Mesenchymal stem cell (in vitro differentiated cells and primary cell): ENCODE measurements at regions not wholly inside any gene's neighbourhood (a gene's known extent, or its start where the extent isn't known, plus 50 kb on each side); places are given as distances from the start of the nearest gene placed in this dataset.

ENCODE experiments used
- DNase-seq: peaks from one replicate; pipeline ENCODE4 v3.0.0-alpha.2; 2013
- H2AFZ ChIP-seq: one replicate; pipeline ENCODE4 v1.6.1; 2013; ENCODE audit warnings: low read depth, mild to moderate bottlenecking, control low read depth, inconsistent platforms, low read length, moderate library complexity
- H2AK5ac ChIP-seq: 2 replicates; pipeline ENCODE4 v1.6.1; 2013; ENCODE audit warnings: low read length, moderate library complexity, mild to moderate bottlenecking, inconsistent platforms; ENCODE audit not compliant: severe bottlenecking
- H2BK120ac ChIP-seq: one replicate; pipeline ENCODE4 v1.6.1; 2013; ENCODE audit warnings: low read depth, mild to moderate bottlenecking, inconsistent platforms, low read length, moderate library complexity
- H2BK12ac ChIP-seq, 2 experiments: one replicate each; pipeline ENCODE4 v1.6.1; 2013; ENCODE audit warnings: inconsistent platforms in 2 of 2, low read length in 2 of 2, mild to moderate bottlenecking in 2 of 2, moderate library complexity in 2 of 2, control low read depth in 1 of 2
- H2BK15ac ChIP-seq: one replicate; pipeline ENCODE4 v1.6.1; 2013; ENCODE audit warnings: mild to moderate bottlenecking, low read depth, inconsistent platforms; ENCODE audit not compliant: poor library complexity, severe bottlenecking
- H2BK5ac ChIP-seq: 2 replicates; pipeline ENCODE4 v1.6.1; 2013; ENCODE audit warnings: low read depth, mild to moderate bottlenecking, low read length, control low read depth, inconsistent platforms; ENCODE audit not compliant: poor library complexity, severe bottlenecking
- H3K14ac ChIP-seq, 2 experiments: one replicate each; pipeline ENCODE4 v1.6.1; 2013; ENCODE audit warnings: inconsistent platforms in 2 of 2, low read length in 2 of 2, control low read depth in 1 of 2, mild to moderate bottlenecking in 1 of 2, moderate library complexity in 1 of 2
- H3K18ac ChIP-seq, 2 experiments: one replicate each; pipeline ENCODE4 v1.6.1; 2013; ENCODE audit warnings: inconsistent platforms in 2 of 2, low read length in 2 of 2, control low read depth in 1 of 2, low read depth in 1 of 2, mild to moderate bottlenecking in 1 of 2
- H3K23ac ChIP-seq, 2 experiments: one replicate each; pipeline ENCODE4 v1.6.1; 2013; ENCODE audit warnings: inconsistent platforms in 2 of 2, low read length in 2 of 2, mild to moderate bottlenecking in 2 of 2, moderate library complexity in 2 of 2, control low read depth in 1 of 2
- H3K27ac ChIP-seq: 2 replicates; pipeline ENCODE4 v1.5.1; 2013; ENCODE audit warnings: mild to moderate bottlenecking, moderate library complexity, low read length, control low read depth, inconsistent platforms; ENCODE audit not compliant: poor library complexity, severe bottlenecking
- H3K27me3 ChIP-seq, 2 experiments: 2 replicates each; pipeline versions ENCODE4 v1.6.1 to v1.7.0; 2013; ENCODE audit warnings: low read length in 2 of 2, mild to moderate bottlenecking in 2 of 2, moderate library complexity in 2 of 2, control low read depth in 1 of 2, inconsistent platforms in 1 of 2; ENCODE audit not compliant: control insufficient read depth in 1 of 2, insufficient read depth in 1 of 2
- H3K36me3 ChIP-seq, 2 experiments: 2 replicates each; pipeline versions ENCODE4 v1.6.1 to v1.7.0; 2013; ENCODE audit warnings: low read length in 2 of 2, control low read depth in 1 of 2, inconsistent platforms in 1 of 2, low read depth in 1 of 2, mild to moderate bottlenecking in 1 of 2; ENCODE audit not compliant: insufficient read depth in 2 of 2, control insufficient read depth in 1 of 2
- H3K4ac ChIP-seq, 2 experiments: one replicate each; pipeline ENCODE4 v1.6.1; 2013; ENCODE audit warnings: inconsistent platforms in 2 of 2, low read length in 2 of 2, mild to moderate bottlenecking in 2 of 2, moderate library complexity in 2 of 2, control low read depth in 1 of 2, low read depth in 1 of 2
- H3K4me1 ChIP-seq: 2 replicates; pipeline ENCODE4 v1.6.1; 2013; ENCODE audit warnings: low read depth, low read length, control low read depth; ENCODE audit not compliant: control insufficient read depth, insufficient read depth
- H3K4me2 ChIP-seq: 2 replicates; pipeline ENCODE4 v1.6.1; 2013; ENCODE audit warnings: low read length, mild to moderate bottlenecking, inconsistent platforms; ENCODE audit not compliant: poor library complexity, severe bottlenecking
- H3K4me3 ChIP-seq, 2 experiments: 2 replicates each; pipeline versions ENCODE4 v1.5.1 to v1.7.0; 2013; ENCODE audit warnings: low read length in 2 of 2, mild to moderate bottlenecking in 2 of 2, control low read depth in 1 of 2, low read depth in 1 of 2; ENCODE audit not compliant: insufficient read depth in 1 of 2
- H3K79me1 ChIP-seq: replicated peaks from 2 replicates; pipeline ENCODE4 v1.6.1; 2013; ENCODE audit warnings: mild to moderate bottlenecking, control low read depth, low read length, inconsistent platforms; ENCODE audit not compliant: poor library complexity, severe bottlenecking
- H3K9ac ChIP-seq: 2 replicates; pipeline ENCODE4 v1.7.0; 2013; ENCODE audit warnings: mild to moderate bottlenecking, low read length, moderate library complexity
- H3K9me3 ChIP-seq: 2 replicates; pipeline ENCODE4 v1.7.0; 2013; ENCODE audit warnings: mild to moderate bottlenecking, low read length; ENCODE audit not compliant: control insufficient read depth
- H4K8ac ChIP-seq: one replicate; pipeline ENCODE4 v1.6.1; 2013; ENCODE audit warnings: inconsistent platforms, mild to moderate bottlenecking, low read length, moderate library complexity
- H4K91ac ChIP-seq: one replicate; pipeline ENCODE4 v1.6.1; 2013; ENCODE audit warnings: mild to moderate bottlenecking, low read length, inconsistent platforms
- whole genome bisulfite sequencing: methylation state at CpG from one replicate; pipeline ENCODE4 v1.1.7; 2013; ENCODE audit warnings: mixed read lengths; 5-methylcytosine and 5-hydroxymethylcytosine counted together

DNA sequence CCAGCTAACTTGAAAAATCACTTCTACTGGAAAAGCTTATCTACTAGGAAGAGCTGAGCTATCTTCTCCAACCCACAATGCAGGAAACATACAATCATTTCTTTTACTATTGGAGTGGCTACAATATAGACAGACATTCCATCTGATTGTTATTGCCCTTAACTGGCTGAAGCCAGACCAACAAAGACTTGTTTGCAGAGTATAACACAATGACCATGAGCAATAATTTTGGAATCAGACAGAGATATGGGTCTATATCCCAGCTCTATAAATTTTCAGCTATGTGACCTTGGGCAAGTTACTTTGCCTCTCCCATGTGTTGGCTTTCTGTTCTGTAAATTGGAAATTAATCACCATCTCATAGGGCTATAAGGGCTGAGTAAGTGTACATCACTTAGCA is 244.7 kb upstream of the SLC30A5 start:
- H3K27ac ChIP-seq = no peak overlapping the region
- no peak overlapping the region for H3K23ac ChIP-seq
- H3K4me1 ChIP-seq = no peaks in the 10 kb centered on the region
- H3K9ac ChIP-seq = no peak overlapping the region
- H3K4me2 ChIP-seq = no peak overlapping the region
- H2BK15ac ChIP-seq = no peak overlapping the region
- H3K18ac ChIP-seq = no peak overlapping the region
- H3K9me3 ChIP-seq = no peaks in the 10 kb centered on the region
- no peak overlapping the region for H2AFZ ChIP-seq
- H4K8ac ChIP-seq = no peak overlapping the region
- no peaks in the 10 kb centered on the region for H3K36me3 ChIP-seq
- H3K79me1 ChIP-seq = no peaks in the 10 kb centered on the region
- no peak overlapping the region for H4K91ac ChIP-seq
- DNase-seq = no peak
- no peak overlapping the region for H3K4ac ChIP-seq
- no peak overlapping the region for H2AK5ac ChIP-seq
- no peak overlapping the region for H2BK5ac ChIP-seq
- H3K27me3 ChIP-seq = peaks cover 0 to 6% of the 10 kb centered on the region in 2 experiments
- H2BK12ac ChIP-seq = no peak overlapping the region
- no peak overlapping the region for H3K14ac ChIP-seq
- H2BK120ac ChIP-seq = no peak overlapping the region
- H3K4me3 ChIP-seq = no peak overlapping the region

DNA sequence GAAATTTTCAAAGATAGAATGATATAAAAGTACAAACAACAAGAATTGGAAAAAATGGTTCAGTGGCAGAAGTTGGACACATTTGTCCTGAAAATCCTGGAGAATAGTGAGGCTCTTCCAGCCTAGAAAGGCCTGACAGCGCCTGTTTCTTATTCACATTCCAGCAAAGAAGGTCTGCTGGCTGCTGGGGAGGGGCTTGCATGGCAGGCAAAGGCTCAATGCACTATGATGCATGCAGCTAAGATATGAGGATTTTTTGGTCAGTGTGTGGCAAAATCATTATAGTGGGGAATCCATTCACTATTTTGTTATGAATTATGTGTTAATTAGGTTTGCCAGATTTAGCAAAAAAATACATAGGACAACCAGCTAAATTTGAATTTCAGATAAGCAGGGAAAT is 243.9 kb upstream of the SLC30A5 start:
- 80% methylated on average over 1 of the region's 1 CpG for WGBS
- no peak overlapping the region for H2AK5ac ChIP-seq
- no peaks in the 10 kb centered on the region for H3K79me1 ChIP-seq
- no peaks in the 10 kb centered on the region for H3K36me3 ChIP-seq
- no peak overlapping the region for H3K4me2 ChIP-seq
- H2BK12ac ChIP-seq = no peak overlapping the region
- H3K14ac ChIP-seq = no peak overlapping the region
- no peak overlapping the region for H2BK5ac ChIP-seq
- no peak overlapping the region for H3K27ac ChIP-seq
- H3K4me1 ChIP-seq = no peaks in the 10 kb centered on the region
- H3K4ac ChIP-seq = no peak overlapping the region
- H3K18ac ChIP-seq = no peak overlapping the region
- H4K8ac ChIP-seq = no peak overlapping the region
- peaks cover 0 to 6% of the 10 kb centered on the region in 2 experiments for H3K27me3 ChIP-seq
- no peak overlapping the region for H2AFZ ChIP-seq
- no peaks in the 10 kb centered on the region for H3K9me3 ChIP-seq
- no peak overlapping the region for H3K9ac ChIP-seq
- DNase-seq = no peak
- H3K4me3 ChIP-seq = no peak overlapping the region
- H2BK120ac ChIP-seq = no peak overlapping the region
- H4K91ac ChIP-seq = no peak overlapping the region
- no peak overlapping the region for H3K23ac ChIP-seq
- no peak overlapping the region for H2BK15ac ChIP-seq

DNA sequence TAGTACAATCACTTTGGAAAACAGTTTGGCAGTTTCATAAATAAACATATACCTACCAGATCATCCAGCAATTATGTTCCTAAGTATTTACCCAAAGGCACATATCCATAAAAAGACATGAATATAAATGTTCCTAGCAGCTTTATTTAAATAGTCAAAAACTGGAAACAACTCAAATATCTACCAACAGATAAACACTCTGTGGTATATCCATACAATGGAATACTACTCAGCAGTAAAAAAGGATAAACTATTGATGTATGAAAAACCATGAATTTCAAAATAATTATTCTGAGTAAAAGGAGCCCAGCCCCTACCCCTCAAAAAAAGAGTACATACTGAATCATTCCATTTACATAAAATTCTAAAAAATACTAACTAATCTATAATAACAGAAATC is 232.7 kb upstream of the SLC30A5 start:
- H3K4me2 ChIP-seq = no peak overlapping the region
- H3K9me3 ChIP-seq = peaks cover 11% of the 10 kb centered on the region
- no peak overlapping the region for H3K4me3 ChIP-seq
- no peak overlapping the region for H4K8ac ChIP-seq
- no peak overlapping the region for H2BK12ac ChIP-seq
- H2BK5ac ChIP-seq = no peak overlapping the region
- H2AK5ac ChIP-seq = no peak overlapping the region
- H3K4ac ChIP-seq = no peak overlapping the region
- H3K18ac ChIP-seq = no peak overlapping the region
- H4K91ac ChIP-seq = no peak overlapping the region
- peaks cover 0 to 3% of the 10 kb centered on the region in 2 experiments for H3K27me3 ChIP-seq
- no peak overlapping the region for H3K27ac ChIP-seq
- H3K4me1 ChIP-seq = no peaks in the 10 kb centered on the region
- no peak for DNase-seq
- no peak overlapping the region for H3K23ac ChIP-seq
- H3K36me3 ChIP-seq = no peaks in the 10 kb centered on the region
- H3K9ac ChIP-seq = no peak overlapping the region
- no peaks in the 10 kb centered on the region for H3K79me1 ChIP-seq
- H3K14ac ChIP-seq = no peak overlapping the region
- H2AFZ ChIP-seq = no peak overlapping the region
- H2BK120ac ChIP-seq = no peak overlapping the region
- no peak overlapping the region for H2BK15ac ChIP-seq

DNA sequence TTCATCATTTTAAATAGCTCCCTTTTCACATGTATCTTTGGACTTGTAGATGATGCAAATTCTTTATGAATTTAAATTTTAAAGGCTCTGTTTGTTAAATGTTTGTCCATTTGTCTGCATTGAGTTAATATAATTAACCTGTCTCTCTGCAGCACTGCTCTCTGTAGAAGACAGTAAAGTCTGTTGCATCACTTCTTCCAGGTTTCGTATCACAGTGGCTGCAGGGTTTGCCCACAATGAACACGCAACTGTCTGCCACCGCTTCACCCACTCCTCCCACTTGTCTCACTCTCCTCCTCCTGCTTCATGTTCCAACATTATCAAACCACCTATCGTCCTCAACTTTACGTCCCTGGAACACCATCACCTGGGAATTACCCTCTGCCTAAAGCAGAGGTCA is 231.3 kb upstream of the SLC30A5 start:
- Histone ChIP-seq H3K9me3 (peaks cover 11% of the 10 kb centered on the region), H3K36me3 (no peaks in the 10 kb centered on the region), H3K9ac (no peak overlapping the region), H3K23ac (no peak overlapping the region), H3K4ac (no peak overlapping the region), H3K4me3 (no peak overlapping the region), H3K4me1 (no peaks in the 10 kb centered on the region), H2BK12ac (no peak overlapping the region), H3K4me2 (no peak overlapping the region), H2BK5ac (no peak overlapping the region), H2AFZ (no peak overlapping the region), H2AK5ac (no peak overlapping the region), H3K27me3 (peaks cover 0 to 3% of the 10 kb centered on the region in 2 experiments), H4K8ac (no peak overlapping the region), H2BK15ac (no peak overlapping the region), H3K14ac (no peak overlapping the region), H3K18ac (no peak overlapping the region), H4K91ac (no peak overlapping the region), H3K79me1 (no peaks in the 10 kb centered on the region), H3K27ac (no peak overlapping the region), H2BK120ac (no peak overlapping the region)
- 90% methylated on average over 5 of the region's 5 CpGs for WGBS
- DNase-seq = no peak
